ENCODE measurements at regions not wholly inside any gene's neighbourhood (a gene's known extent, or its start where the extent isn't known, plus 50 kb on each side); places are given as distances from the start of the nearest gene placed in this dataset.
"Not testable (repeated sequence)": the region's sequence is repeated elsewhere in the genome, so short reads cannot be mapped to it uniquely, and the experiment has no call there.

GRCh38 chr5:60458666-60459065, 241.3 kb downstream of the DEPDC1B start:
- DNase-seq (ENCODE audit: low spot score) (no peak), ATAC-seq (ENCODE audit: low read depth) (no peak)
- Histone ChIP-seq H3K4me3 (ENCODE audit: severe bottlenecking) (no peak overlapping the region), H3K4me1 (ENCODE audit: insufficient read depth, poor library complexity, severe bottlenecking) (no peaks in the 10 kb centered on the region), H3K9me3 (ENCODE audit: severe bottlenecking) (no peaks in the 10 kb centered on the region), H3K27ac (ENCODE audit: poor library complexity, severe bottlenecking) (no peak overlapping the region), H3K27me3 (ENCODE audit: insufficient read depth, poor library complexity, severe bottlenecking) (peaks cover 3% of the 10 kb centered on the region), H3K36me3 (ENCODE audit: low read depth) (no peaks in the 10 kb centered on the region)
- no peak for TF ChIP-seq CTCF (IDR thresholded peaks at IDR 0.05; ENCODE audit: poor library complexity, severe bottlenecking)

GRCh38 chr5:60457233-60457632, 242.7 kb downstream of the DEPDC1B start:
- H3K4me1 ChIP-seq (ENCODE audit: insufficient read depth, poor library complexity, severe bottlenecking), result no peaks in the 10 kb centered on the region
- DNase-seq (ENCODE audit: low spot score) (no peak), ATAC-seq (ENCODE audit: low read depth) (no peak)
- no peak for TF ChIP-seq CTCF (IDR thresholded peaks at IDR 0.05; ENCODE audit: poor library complexity, severe bottlenecking)
- no peaks in the 10 kb centered on the region for H3K36me3 ChIP-seq (ENCODE audit: low read depth)
- H3K27me3 ChIP-seq (ENCODE audit: insufficient read depth, poor library complexity, severe bottlenecking), result peaks cover 11% of the 10 kb centered on the region
- H3K4me3 ChIP-seq (ENCODE audit: severe bottlenecking), result no peak overlapping the region
- H3K27ac ChIP-seq (ENCODE audit: poor library complexity, severe bottlenecking), result no peak overlapping the region
- no peaks in the 10 kb centered on the region for H3K9me3 ChIP-seq (ENCODE audit: severe bottlenecking)

- ATAC-seq (ENCODE audit: low read depth) (peak; percentile 33; the same call in 1 of the 3 replicates), DNase-seq (ENCODE audit: low spot score) (no peak)
- no peaks in the 10 kb centered on the region for H3K4me1 ChIP-seq (ENCODE audit: insufficient read depth, poor library complexity, severe bottlenecking)
- H3K9me3 ChIP-seq (ENCODE audit: severe bottlenecking), result no peaks in the 10 kb centered on the region
- H3K36me3 ChIP-seq (ENCODE audit: low read depth), result no peaks in the 10 kb centered on the region
- no peak overlapping the region for H3K27ac ChIP-seq (ENCODE audit: poor library complexity, severe bottlenecking)
- no peak overlapping the region for H3K4me3 ChIP-seq (ENCODE audit: severe bottlenecking)
- no peak for TF ChIP-seq CTCF (IDR thresholded peaks at IDR 0.05; ENCODE audit: poor library complexity, severe bottlenecking)
- H3K27me3 ChIP-seq (ENCODE audit: insufficient read depth, poor library complexity, severe bottlenecking), result peaks cover 12% of the 10 kb centered on the region
Measured at GRCh38 chr5:60455589-60455988, 244.4 kb downstream of the DEPDC1B start.

- peaks cover 16% of the 10 kb centered on the region for H3K27me3 ChIP-seq (ENCODE audit: insufficient read depth, poor library complexity, severe bottlenecking)
- not testable (repeated sequence) for H3K9me3 ChIP-seq (ENCODE audit: severe bottlenecking); H3K27ac ChIP-seq (ENCODE audit: poor library complexity, severe bottlenecking); H3K4me1 ChIP-seq (ENCODE audit: insufficient read depth, poor library complexity, severe bottlenecking); DNase-seq (ENCODE audit: low spot score); H3K36me3 ChIP-seq (ENCODE audit: low read depth); H3K4me3 ChIP-seq (ENCODE audit: severe bottlenecking); ATAC-seq (ENCODE audit: low read depth)
Measured at GRCh38 chr5:60454277-60454676, 245.7 kb downstream of the DEPDC1B start.

GRCh38 chr5:60453186-60453976, 246.6 kb downstream of the DEPDC1B start:
- no peaks in the 10 kb centered on the region for H3K36me3 ChIP-seq (ENCODE audit: low read depth)
- no peaks in the 10 kb centered on the region for H3K4me1 ChIP-seq (ENCODE audit: insufficient read depth, poor library complexity, severe bottlenecking)
- no peak for TF ChIP-seq CTCF (IDR thresholded peaks at IDR 0.05; ENCODE audit: poor library complexity, severe bottlenecking)
- peaks cover 16% of the 10 kb centered on the region for H3K27me3 ChIP-seq (ENCODE audit: insufficient read depth, poor library complexity, severe bottlenecking)
- ATAC-seq (ENCODE audit: low read depth), result no peak
- H3K27ac ChIP-seq (ENCODE audit: poor library complexity, severe bottlenecking), result no peak overlapping the region
- no peak for DNase-seq (ENCODE audit: low spot score)
- no peak overlapping the region for H3K4me3 ChIP-seq (ENCODE audit: severe bottlenecking)
- no peaks in the 10 kb centered on the region for H3K9me3 ChIP-seq (ENCODE audit: severe bottlenecking)

Data from RWPE2 (cell line).